DMS 273 (cell line): ENCODE measurements at regions not wholly inside any gene's neighbourhood (a gene's known extent, or its start where the extent isn't known, plus 50 kb on each side); places are given as distances from the start of the nearest gene placed in this dataset.
A peak's percentile ranks its signal among the peaks of the same experiment; 100 is the strongest.

Experiments
- DNase-seq: peaks from one replicate; lab custom pipeline; 2025; ENCODE audit not compliant: unreplicated experiment; lab: John Stamatoyannopoulos, UW

DNA sequence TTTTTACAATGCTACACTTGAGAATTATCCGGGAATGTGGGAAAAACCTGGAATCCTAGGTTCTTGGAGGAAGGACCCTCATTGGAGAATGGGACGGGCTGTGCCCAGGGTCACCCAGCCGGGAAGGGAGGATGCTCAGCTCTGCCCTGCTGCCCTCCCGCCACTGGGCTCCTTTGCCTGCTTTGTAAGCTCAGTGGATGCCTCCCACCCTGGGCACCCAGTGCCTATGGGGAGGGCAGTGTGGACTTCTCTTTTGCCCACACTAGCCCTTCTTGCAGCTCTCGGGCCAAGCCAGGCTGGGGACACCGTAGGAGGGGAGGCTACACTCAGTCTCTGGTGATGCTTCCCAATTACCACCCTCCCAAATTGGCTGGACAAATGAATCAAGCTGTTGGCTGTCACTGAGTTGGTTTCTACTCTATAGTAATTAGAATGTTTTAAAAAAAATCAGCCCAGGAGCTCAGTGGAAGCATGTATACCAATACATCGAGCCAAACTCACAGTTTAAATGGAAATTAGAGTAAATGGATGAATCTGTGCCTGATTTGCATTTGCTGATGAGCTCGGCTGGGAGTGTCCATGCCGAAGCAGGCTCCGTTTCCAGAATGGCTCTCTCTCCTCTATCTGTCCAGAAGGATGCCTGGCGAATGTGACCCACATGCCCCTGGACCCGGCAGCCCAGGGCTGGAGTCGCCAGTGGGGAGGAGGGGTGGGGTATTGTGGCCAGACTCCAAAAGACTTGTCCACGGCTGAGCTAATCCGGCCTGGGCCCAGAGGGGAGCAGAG, 317.0 kb downstream of the CTTN start:
- DNase-seq = no peak

DNA sequence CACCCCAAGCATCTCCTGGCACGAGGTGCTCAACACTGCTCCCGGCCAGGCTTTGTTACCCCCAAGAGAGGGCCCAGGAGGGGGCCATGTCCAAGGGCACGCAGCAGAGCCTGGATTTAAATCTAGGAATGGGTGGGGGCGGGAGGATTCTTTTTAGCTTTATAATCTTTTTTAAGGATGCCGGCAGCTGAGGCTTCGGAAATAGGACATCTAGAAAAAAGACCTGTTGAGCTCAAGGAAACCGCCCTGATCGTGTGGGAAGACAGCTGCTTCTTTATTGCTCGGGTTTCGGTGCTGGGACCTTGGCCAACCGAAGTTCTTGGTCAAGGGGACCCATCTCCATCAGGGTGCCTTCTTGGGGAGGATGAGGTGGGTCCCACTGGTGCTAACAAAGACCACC, 317.9 kb downstream of the CTTN start:
- no peak for DNase-seq

DNA sequence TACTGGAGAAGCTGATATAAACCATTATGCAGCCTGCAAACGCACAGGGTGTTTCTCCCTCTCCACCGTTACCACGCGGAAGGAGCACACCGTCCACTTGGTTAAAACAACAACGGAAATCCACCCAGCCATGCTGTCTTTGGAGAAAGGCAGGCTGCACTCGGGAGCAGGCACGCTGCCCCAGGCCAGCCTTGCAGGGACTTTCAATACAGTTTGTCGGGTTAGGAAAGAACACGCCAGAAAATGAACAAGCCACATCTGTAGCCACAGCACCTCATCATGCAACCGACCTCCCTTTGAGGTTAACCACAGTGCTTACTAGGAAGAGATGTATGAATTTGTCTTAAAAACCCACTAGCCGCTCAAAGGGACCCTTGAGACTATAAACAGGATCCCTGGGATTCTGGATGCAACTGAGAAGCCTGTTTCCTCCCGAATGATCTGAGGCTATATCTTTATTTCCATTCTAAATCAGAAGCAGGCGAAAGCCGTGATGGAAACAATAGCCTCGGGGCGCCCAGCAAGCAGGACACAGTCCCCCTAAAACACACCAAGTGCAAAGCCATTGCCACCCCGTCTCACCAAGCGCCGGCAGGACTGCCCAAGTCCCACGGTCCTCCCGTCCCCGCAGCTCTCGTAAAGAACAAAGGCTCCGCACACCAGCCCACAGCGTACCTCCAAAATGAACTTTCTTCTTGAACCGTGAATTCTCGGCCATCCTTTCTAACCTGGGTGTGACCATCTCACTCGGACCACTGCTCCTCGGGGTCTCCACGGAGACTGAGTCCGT, 318.9 kb downstream of the CTTN start:
- DNase-seq = no peak

DNA sequence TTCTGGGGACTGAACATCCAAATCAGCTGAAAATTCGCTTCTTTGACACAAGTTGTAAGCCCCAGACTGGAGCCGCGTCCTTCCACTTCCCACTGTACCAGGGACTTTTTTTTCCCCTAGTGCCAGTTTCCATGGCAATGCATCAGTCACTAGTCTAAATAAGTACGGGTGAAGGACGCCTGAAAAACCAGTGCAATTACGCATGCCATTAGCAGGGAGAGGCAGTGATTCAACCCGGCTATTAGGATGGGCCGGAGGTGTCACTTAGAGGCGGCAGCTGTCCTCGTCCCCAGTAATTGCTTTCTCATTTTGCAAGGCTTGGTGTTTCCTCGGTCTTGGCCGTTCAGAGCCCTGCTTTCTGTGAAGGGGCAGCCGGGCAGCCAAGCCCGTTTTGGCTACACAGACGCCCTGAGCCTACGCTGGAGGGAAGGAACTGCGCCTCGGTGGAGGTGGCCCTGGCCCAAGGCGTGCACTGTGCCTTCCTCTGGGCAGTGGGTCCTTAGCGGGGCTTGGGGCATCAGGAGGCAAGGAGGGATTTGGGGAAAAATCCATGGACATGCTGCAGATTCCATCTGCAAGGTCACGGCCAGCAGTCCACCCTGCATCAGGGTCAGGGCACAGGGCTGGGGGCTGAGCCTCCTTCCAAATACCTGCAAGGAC, 319.7 kb downstream of the CTTN start:
- no peak for DNase-seq

DNA sequence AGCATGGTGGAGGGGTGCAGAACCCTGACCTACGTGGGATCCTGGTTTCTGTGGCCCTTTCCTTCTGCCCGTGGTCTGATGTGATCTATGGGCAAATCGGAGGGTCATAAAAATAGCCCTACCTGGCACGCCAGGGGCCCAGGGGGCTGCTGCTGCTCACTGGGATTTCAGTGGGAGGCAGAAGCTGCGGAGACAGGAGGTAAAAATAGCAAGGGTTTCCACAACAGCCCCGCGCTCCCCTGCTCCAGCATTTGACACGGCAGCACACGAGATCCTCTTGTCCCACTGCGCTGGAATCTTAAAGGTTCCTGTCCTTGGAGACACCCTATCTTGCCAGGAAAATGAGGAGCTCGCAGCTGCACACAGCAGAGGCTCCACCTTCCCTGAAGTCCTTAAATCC, 321.2 kb downstream of the CTTN start:
- DNase-seq = no peak

DNA sequence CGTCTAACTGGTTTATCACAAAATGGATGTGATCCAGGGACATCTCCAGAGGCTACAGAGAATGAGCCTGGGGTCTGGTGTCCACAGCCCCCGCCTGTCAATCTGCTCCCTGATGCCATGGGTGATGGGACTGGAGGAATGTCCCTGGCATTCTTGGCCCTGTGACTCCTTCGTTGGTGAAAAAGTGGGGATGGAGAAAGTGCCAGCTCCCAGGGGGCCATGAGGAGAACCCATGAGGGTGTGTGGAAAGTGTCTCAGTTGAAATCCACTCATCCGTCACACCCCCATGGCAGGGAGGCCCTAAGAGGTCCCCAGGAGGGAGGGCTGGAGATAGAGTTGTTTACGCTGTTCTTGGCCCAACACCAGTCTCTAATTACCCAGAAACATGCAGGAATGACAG, 322.0 kb downstream of the CTTN start:
- DNase-seq = no peak

DNA sequence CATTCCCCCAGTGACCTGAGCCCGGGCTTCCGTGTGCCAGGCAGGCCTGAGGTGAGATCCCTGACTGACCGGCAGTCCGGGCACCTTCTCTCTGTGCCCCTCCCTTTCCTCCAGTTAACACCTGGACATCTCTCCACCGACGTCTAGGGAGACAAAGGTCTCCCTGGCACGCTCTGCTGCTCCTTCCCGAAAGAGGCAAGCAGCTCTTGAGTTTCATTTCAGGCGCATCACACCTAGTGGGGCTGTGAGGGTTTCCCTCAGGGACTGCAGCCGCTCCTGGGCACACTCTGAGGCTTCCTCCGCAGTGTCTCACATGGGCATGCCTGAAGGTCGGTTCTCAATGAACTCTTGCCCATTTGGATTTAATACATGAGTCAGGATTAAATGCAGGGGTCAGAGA, 322.7 kb downstream of the CTTN start:
- no peak for DNase-seq

DNA sequence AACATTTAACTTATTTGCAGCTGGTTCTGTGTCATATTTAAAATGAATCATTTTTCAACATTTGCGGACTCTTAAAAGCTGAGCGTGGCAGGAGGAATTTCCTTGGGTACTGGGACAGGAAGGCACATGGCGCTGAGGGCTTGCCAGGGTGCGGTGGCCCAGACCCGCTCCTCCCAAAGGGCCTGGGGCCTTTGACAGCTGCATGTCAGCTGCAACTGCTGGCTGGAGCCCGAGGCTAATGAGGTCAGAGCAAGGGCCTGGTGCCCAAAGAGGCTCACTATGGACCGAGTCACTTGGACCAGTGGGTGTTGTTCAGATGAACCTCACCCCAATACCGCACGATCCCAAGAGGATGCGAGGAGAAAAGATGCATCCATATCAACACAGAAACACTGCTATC, 326.9 kb downstream of the CTTN start:
- DNase-seq = no peak

DNA sequence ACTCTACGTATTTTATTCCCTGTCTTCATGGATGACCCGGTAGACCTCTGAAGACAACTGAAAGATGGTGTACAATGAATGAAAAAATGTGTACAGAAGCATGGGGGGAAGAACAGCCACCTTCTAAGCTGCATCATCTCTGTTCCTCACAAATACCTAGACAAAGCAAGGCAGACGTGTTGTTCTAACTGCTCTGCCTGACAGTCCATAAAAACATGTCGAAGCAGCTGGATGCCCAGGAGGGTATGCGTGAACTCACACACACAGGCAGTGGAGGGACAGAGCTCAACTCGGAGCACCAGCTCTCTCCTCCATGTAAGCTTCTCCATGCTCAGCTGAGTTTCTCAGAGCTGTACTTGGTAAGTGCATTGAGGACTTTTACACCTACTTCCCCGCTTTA, 327.4 kb downstream of the CTTN start:
- no peak for DNase-seq

DNA sequence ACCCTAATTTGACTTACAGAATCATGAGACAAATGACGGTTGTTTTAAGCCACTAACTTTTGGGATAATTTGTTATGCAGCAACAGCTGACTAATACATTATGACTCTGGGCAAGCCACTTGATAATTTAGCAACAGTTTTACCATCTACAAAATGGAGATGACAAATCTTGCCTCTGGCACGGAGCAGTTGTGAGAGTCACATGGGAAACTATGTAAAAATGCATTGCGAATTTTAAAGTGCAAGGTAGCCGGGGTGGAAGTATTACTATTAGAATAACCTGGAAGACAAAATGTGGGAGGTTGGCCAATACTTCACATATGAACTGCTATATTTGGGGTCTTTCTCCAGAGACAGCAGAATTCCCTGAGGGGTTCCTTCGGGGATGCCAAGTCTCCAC, 328.7 kb downstream of the CTTN start:
- DNase-seq = no peak

DNA sequence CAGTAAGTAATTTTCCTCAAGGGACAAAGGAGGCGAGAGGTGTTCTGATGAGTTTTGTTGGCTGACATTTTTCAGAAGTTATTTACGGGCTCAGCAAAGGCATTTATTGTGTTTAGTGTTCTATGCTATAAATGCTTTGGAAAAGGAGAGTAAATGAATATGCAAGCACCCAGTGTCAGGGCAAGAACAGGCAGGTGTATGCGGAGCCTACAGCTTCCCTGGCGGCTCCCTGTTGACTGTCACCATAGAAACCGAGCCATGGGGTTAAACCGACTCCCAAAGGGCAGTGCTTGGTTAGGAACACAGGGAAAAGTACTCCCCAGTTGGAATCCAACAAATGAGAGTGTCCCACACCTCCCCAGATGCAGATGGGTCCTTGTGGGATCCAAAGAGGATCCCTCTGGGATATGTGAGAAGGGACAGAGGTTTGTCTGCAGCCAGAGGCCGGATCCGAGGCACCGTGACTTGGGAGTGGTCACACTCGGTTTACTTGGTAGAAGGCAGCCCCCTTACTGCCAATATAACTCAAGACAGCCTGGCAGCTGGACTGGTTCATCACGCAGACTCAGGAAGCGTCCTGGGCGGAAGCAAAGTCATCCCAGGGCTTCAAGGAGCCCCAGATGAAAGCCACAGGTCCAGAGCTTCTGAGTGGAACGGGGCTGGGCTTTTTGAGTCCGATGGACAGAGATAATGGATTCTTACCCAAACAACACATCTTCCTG, 329.7 kb downstream of the CTTN start:
- peak; percentile 37 for DNase-seq

DNA sequence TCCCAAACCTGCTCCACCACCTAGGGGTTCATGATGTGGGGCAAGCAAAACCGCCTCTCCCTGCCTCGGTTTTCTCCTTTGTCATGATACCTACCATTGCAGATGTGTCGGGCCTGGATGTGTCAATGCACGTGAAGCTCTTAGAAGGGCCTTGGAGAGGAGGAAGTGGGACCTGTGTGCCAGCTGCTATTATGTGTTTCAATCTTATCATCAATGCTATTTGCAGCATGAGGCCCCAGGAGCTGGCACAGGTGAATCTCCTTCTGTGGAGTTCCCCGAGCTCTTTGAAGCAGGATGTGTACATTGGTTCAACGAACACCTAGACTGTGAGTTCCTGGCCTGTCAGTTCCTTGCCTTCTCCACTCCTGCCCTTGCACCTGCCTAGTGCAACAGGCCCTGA, 331.6 kb downstream of the CTTN start:
- no peak for DNase-seq

DNA sequence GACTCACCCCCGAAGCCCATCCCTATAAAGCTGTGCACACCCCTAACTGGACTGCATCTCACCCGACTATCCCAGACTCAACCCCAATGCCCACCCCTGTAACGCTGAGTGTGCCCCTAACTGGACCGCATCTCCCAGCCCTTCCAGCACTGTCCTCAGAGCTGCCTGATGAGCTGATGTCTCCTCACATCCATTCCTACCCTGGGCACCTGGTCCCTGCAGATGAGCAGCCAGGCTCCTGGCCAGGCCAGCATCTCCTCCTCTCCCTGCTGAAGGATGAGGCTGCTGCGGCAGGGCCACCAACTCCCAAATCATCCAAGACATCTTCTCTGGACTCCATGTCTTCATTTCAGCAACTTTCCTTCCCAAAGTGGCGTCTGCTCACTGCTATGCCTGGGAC, 332.1 kb downstream of the CTTN start:
- no peak for DNase-seq

DNA sequence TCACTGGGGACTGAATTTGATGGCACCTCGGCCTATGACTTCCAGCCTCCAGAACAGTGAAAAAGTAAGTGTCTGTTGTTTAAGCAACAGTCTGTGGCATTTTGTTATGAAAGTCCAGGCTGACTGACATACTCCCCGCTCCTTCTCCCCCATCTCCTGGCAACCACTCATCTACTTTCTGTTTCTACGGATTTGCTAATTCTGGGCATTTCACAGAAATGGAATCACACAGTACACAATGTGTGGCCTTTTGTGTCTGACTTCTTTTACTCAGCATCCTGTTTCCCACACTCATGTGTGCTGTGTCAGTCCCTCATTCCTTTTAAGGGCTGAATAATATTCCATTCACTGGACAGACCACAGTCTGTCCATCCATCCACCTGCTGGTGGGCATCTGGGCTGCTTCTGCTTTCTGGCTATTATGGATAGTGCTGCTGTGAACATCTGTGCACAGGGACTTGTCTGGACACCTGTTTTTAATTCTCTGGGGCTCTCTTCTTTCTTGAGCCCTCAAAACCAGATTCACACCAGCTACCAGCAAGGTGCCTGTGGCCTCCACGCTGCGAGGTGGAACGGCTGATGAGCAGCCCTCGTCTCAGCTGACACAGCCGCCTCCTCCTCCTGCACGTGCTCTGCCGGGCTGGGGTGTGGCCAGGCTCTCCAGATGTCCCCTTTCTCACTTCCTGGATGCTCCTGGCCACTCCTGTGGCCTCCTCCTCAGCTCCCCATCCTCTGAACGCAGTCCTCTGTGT, 333.1 kb downstream of the CTTN start:
- no peak for DNase-seq

DNA sequence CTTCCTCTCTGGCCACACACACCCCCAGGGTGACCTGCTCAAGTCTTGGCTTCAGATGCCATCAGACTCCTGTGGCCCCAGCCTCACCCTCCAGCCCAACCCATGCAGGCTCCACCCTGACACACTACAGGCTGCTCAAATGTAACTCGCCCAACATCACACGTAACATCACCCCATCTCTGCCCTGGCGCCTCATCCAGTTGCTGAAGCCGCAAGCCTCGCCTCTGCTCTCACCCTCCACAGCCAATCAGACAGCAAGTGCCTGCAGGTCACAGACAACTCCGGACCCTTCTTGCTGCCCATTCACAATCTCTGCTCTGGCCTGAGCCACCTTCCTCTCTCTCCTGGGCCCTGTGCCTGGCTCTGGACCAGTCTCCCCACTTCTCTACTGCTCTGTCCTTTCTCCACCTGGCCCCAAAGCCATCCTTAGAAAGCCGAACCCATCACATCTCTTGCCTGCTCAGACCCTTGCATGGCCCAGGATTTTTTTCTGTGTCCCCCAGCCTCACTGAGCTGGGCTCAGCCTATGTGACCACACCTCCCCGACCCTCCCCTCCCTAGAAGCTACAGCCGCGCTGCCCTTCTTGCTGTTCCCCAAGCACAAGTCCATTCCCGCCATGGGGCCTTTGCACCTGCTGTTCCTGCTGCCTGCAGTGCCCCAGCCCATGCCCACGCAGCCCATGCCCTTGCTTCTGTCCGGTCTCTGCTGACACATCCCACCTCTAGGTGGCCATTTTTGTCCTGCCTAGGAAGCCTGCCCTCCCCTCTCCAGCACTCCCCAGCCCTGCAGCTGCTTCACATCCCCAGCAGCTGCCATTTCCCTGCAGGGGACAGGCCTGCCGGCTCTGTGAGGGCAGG, 333.9 kb downstream of the CTTN start:
- DNase-seq = no peak

DNA sequence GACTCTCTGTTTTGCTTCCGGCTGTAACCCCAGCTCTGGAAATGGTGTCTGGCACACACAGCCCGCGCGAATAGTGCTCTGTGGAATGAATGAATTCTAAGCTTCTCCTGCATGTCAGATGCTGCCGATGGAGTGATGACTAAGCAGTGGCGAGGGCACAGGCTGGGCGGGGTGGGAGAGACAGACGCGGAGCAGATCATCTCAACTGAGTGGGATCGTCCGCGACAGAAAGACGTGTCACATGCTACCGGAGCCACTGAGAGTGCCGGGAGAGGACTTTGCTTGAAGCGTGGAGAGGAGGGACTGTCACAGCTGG, 334.5 kb downstream of the CTTN start:
- no peak for DNase-seq

DNA sequence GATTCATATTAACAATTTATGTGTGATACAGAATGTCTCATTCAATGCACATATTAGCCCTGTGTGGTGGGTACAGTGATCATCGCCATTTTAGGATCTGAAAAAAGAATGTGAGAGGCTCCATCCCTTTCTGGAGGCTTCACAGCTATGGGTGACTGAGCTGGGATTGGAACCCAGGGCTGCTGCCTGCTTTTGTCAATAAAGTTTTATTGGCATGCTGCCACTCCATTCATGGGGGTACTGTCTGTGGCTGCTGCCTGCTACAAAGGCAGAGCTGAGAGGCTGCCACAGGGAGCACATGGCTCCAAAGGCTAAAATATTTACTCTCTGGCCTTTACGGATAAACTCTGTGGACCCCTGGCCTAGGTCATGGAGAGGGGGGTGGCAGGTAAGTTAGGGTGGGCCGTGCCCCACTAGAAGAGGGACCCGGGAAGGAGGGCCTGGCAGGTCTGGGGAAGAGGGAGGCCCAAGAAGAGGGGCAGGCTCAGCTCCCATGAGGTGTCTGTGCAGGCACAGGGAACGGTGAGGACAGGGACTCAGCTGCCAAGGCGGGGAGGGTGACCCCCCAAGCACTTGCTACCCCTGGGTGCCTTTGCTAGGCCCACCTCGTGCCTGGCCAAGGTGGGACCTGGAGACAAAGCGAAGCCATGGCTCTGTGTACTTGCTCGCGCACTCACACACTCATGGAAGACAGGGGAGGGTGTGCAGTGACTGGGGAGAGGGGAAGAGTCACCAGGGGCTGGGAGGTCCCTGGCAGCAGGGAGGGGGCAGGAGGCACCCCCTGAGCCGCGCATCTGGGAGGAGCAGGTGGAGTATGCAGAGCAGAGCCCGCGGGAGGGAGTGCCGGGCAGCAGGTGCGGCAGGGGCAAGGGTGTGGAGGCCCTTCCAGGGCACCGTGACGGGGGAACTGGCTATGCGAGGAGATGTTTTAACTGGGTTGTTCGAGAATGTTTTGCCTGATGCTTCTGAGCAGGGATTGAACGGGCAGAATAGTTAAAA, 335.3 kb downstream of the CTTN start:
- DNase-seq = no peak

DNA sequence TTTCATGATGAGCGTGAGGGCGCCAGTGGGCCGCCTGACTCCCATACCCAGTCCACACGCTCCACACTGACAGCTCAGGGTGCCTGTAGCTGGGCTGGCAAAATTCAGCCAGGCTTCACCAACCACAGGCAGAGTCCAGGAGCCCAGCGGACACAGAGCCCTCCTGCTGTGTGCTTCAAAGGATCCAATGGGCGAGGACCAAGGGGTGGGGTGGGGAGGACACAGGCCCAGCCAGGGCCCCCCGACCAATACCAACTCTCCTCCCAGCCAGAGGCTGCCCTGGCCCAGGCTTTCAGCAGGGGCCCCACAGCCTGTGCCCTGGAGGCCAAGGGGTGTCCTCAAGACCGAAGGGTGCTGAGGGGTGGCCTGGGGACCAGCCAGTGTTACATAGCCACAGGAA, 336.1 kb downstream of the CTTN start:
- DNase-seq = no peak

DNA sequence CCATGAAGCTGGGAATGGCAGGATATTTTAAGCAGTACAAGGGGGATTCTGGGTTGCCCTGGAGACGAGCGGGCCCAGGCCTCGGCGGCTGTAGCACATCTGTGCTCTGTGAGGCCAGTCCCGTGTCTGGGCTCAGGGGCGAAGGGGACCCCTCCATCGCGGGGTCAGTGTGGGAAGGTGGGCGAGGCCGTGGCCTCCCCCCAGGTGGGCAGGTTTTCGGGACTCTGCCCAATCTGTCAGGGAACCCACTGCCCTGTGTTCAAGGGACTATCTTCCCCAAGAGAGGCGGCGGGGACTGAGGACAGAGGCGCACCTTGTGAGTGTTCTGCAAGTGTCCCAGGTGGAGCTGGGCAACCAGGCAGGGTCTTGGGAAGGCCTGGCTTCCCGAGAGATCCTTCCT, 336.6 kb downstream of the CTTN start:
- DNase-seq = no peak
